GM12865 (cell line): ENCODE measurements at regions not wholly inside any gene's neighbourhood (a gene's known extent, or its start where the extent isn't known, plus 50 kb on each side); places are given as distances from the start of the nearest gene placed in this dataset.

Experiments
- DNase-seq: peaks from one replicate; pipeline ENCODE4 v3.0.0; 2010; ENCODE audit warnings: low read depth
- H3K4me3 ChIP-seq: 2 replicates; pipeline ENCODE4 v1.5.1; 2011; ENCODE audit warnings: mild to moderate bottlenecking, low read depth, low read length, control low read depth
- TF ChIP-seq, protein P1 (sequence below): IDR thresholded peaks from 2 replicates; pipeline ENCODE4 v1.5.1; 2011; ENCODE audit warnings: low read length, control low read depth, low read depth, inconsistent platforms; ENCODE audit not compliant: insufficient read depth; ENCODE audit errors: missing control alignments

GRCh38 chr12:38384816-38385378, 68.3 kb downstream of the ALG10B start:
- TF ChIP-seq, protein P1, sequence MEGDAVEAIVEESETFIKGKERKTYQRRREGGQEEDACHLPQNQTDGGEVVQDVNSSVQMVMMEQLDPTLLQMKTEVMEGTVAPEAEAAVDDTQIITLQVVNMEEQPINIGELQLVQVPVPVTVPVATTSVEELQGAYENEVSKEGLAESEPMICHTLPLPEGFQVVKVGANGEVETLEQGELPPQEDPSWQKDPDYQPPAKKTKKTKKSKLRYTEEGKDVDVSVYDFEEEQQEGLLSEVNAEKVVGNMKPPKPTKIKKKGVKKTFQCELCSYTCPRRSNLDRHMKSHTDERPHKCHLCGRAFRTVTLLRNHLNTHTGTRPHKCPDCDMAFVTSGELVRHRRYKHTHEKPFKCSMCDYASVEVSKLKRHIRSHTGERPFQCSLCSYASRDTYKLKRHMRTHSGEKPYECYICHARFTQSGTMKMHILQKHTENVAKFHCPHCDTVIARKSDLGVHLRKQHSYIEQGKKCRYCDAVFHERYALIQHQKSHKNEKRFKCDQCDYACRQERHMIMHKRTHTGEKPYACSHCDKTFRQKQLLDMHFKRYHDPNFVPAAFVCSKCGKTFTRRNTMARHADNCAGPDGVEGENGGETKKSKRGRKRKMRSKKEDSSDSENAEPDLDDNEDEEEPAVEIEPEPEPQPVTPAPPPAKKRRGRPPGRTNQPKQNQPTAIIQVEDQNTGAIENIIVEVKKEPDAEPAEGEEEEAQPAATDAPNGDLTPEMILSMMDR: no peak
- no peak for DNase-seq

GRCh38 chr12:38385486-38385885, 68.9 kb downstream of the ALG10B start:
- TF ChIP-seq, protein P1: no peak
- H3K4me3 ChIP-seq: no peak overlapping the region
- no peak for DNase-seq

More at GRCh38 chr12:38384816-38385378, 68.3 kb downstream of the ALG10B start:
- H3K4me3 ChIP-seq: no peak overlapping the region

GRCh38 chr12:38386205-38386985, 69.8 kb downstream of the ALG10B start:
- peak; percentile 1 for DNase-seq
- TF ChIP-seq, protein P1: no peak
- no peak overlapping the region for H3K4me3 ChIP-seq

DNA sequence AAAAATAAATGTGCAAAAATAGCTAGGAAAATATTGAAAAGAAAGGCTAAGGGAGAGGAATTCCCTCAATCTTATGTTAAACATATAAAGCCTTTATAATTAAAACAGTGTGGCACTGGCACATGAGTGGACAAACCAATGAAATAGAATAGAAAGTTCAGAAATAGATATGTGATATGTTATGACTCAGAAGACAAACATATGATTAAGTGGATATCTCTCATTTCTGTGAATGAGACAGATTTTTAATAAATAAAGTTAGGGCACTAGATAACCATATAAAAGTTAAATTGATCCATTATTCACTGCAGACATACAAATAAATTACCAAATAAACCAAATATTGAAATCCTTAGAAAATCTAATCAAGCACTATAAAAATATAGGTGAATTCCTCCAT, 73.0 kb downstream of the ALG10B start:
- DNase-seq: no peak
- TF ChIP-seq, protein P1: no peak
- no peak overlapping the region for H3K4me3 ChIP-seq

- DNase-seq: no peak
- TF ChIP-seq, protein P1: no peak
These were observed 74.4 kb downstream of the ALG10B start for GRCh38 chr12:38391007-38391406.

GRCh38 chr12:38392554-38393144, 76.1 kb downstream of the ALG10B start:
- peak; percentile 17 for DNase-seq
- TF ChIP-seq, protein P1: no peak
- H3K4me3 ChIP-seq: no peak overlapping the region

More at GRCh38 chr12:38391007-38391406, 74.4 kb downstream of the ALG10B start:
- no peak overlapping the region for H3K4me3 ChIP-seq
